Mesendoderm (in vitro differentiated cells): ENCODE measurements at regions not wholly inside any gene's neighbourhood (a gene's known extent, or its start where the extent isn't known, plus 50 kb on each side); places are given as distances from the start of the nearest gene placed in this dataset.
"Not testable (repeated sequence)": the region's sequence is repeated elsewhere in the genome, so short reads cannot be mapped to it uniquely, and the experiment has no call there.

Source experiments
- DNase-seq: peaks from one replicate; pipeline ENCODE4 v3.0.0; 2013
- H2AK5ac ChIP-seq: 2 replicates; pipeline ENCODE4 v1.6.1; 2013; ENCODE audit warnings: low read length, inconsistent platforms
- H2BK120ac ChIP-seq: 2 replicates; pipeline ENCODE4 v1.6.1; 2013; ENCODE audit warnings: low read depth, mild to moderate bottlenecking, low read length, moderate library complexity, mixed read lengths
- H2BK15ac ChIP-seq: replicated peaks from 2 replicates; pipeline ENCODE4 v1.6.1; 2013; ENCODE audit warnings: low read depth, mild to moderate bottlenecking, moderate library complexity
- H2BK5ac ChIP-seq: 2 replicates; pipeline ENCODE4 v1.6.1; 2013; ENCODE audit warnings: low read length, inconsistent platforms
- H3K18ac ChIP-seq: 2 replicates; pipeline ENCODE4 v1.6.1; 2013; ENCODE audit warnings: mild to moderate bottlenecking, low read length, mixed read lengths
- H3K23ac ChIP-seq: one replicate; pipeline ENCODE4 v1.6.1; 2013; ENCODE audit warnings: low read length
- H3K27ac ChIP-seq: 2 replicates; pipeline ENCODE4 v1.5.1; 2013; ENCODE audit warnings: low read depth, mild to moderate bottlenecking, inconsistent platforms, low read length, moderate library complexity
- H3K27me3 ChIP-seq: 2 replicates; pipeline ENCODE4 v1.6.1; 2013; ENCODE audit warnings: low read length, control low read depth, mild to moderate bottlenecking, inconsistent platforms; ENCODE audit not compliant: insufficient read depth, poor library complexity
- H3K36me3 ChIP-seq: 2 replicates; pipeline ENCODE4 v1.6.1; 2013; ENCODE audit warnings: low read length, inconsistent platforms; ENCODE audit not compliant: control insufficient read depth, insufficient read depth
- H3K4ac ChIP-seq: one replicate; pipeline ENCODE4 v1.6.1; 2013; ENCODE audit warnings: low read depth, mild to moderate bottlenecking, low read length, moderate library complexity
- H3K4me1 ChIP-seq: 2 replicates; pipeline ENCODE4 v1.6.1; 2013; ENCODE audit warnings: low read depth, low read length, inconsistent platforms; ENCODE audit not compliant: control insufficient read depth
- H3K4me2 ChIP-seq: 2 replicates; pipeline ENCODE4 v1.6.1; 2013; ENCODE audit warnings: low read length
- H3K4me3 ChIP-seq: 2 replicates; pipeline ENCODE4 v1.5.1; 2013; ENCODE audit warnings: mild to moderate bottlenecking, low read length
- H3K56ac ChIP-seq: one replicate; pipeline ENCODE4 v1.6.1; 2013; ENCODE audit warnings: low read length
- H3K79me1 ChIP-seq: 2 replicates; pipeline ENCODE4 v1.6.1; 2013; ENCODE audit warnings: low read length, inconsistent platforms
- H3K79me2 ChIP-seq: 2 replicates; pipeline ENCODE4 v1.6.1; 2013; ENCODE audit warnings: mild to moderate bottlenecking, low read length; ENCODE audit not compliant: control insufficient read depth, insufficient read depth
- H3K9ac ChIP-seq: 2 replicates; pipeline ENCODE4 v1.6.1; 2013; ENCODE audit warnings: low read length, inconsistent platforms
- H4K5ac ChIP-seq: one replicate; pipeline ENCODE4 v1.6.1; 2013; ENCODE audit warnings: low read length
- H4K8ac ChIP-seq: one replicate; pipeline ENCODE4 v1.6.1; 2013; ENCODE audit warnings: low read depth, mild to moderate bottlenecking, control low read depth, low read length, moderate library complexity
- WGBS: extraction: QIAGEN DNeasy Blood & Tissue Kit; methylation state at CpG from one replicate; pipeline ENCODE4 v1.1.7; 2013; ENCODE audit warnings: low lambda C conversion rate, missing lambda C conversion rate; ENCODE audit not compliant: insufficient coverage; ENCODE audit errors: extremely low coverage; 5-methylcytosine and 5-hydroxymethylcytosine counted together

- H4K5ac ChIP-seq, result no peak overlapping the region
- 100% methylated on average over 1 of the region's 2 CpGs for WGBS
- H3K36me3 ChIP-seq, result no peaks in the 10 kb centered on the region
- H2BK15ac ChIP-seq, result no peak overlapping the region
- H3K4me2 ChIP-seq, result no peak overlapping the region
- no peaks in the 10 kb centered on the region for H3K27me3 ChIP-seq
- H3K56ac ChIP-seq, result no peak overlapping the region
- H3K9ac ChIP-seq, result no peak overlapping the region
- no peaks in the 10 kb centered on the region for H3K79me2 ChIP-seq
- H3K27ac ChIP-seq, result no peak overlapping the region
- no peak overlapping the region for H3K23ac ChIP-seq
- H2AK5ac ChIP-seq, result no peak overlapping the region
- H4K8ac ChIP-seq, result no peak overlapping the region
- no peak overlapping the region for H2BK120ac ChIP-seq
- no peak for DNase-seq
- H2BK5ac ChIP-seq, result no peak overlapping the region
- no peaks in the 10 kb centered on the region for H3K79me1 ChIP-seq
- no peak overlapping the region for H3K4ac ChIP-seq
- no peak overlapping the region for H3K18ac ChIP-seq
- no peak overlapping the region for H3K4me3 ChIP-seq
- no peaks in the 10 kb centered on the region for H3K4me1 ChIP-seq
These were observed 318.0 kb downstream of the PTPRU start for GRCh38 chr1:29554208-29554778.

- Histone ChIP-seq H3K23ac (no peak overlapping the region), H3K36me3 (no peaks in the 10 kb centered on the region), H3K27ac (no peak overlapping the region), H2BK15ac (no peak overlapping the region), H3K9ac (no peak overlapping the region), H3K4me3 (no peak overlapping the region), H3K4me1 (no peaks in the 10 kb centered on the region), H3K56ac (no peak overlapping the region), H3K4ac (no peak overlapping the region), H3K18ac (no peak overlapping the region), H2AK5ac (no peak overlapping the region), H2BK120ac (no peak overlapping the region), H4K8ac (no peak overlapping the region), H2BK5ac (no peak overlapping the region), H3K79me2 (no peaks in the 10 kb centered on the region), H3K79me1 (no peaks in the 10 kb centered on the region), H3K4me2 (no peak overlapping the region), H3K27me3 (no peaks in the 10 kb centered on the region), H4K5ac (no peak overlapping the region)
- no CpG with 5 or more reads among the region's 21 CpGs for WGBS
- no peak for DNase-seq
These were observed 315.0 kb downstream of the PTPRU start for GRCh38 chr1:29551123-29551936.

DNA sequence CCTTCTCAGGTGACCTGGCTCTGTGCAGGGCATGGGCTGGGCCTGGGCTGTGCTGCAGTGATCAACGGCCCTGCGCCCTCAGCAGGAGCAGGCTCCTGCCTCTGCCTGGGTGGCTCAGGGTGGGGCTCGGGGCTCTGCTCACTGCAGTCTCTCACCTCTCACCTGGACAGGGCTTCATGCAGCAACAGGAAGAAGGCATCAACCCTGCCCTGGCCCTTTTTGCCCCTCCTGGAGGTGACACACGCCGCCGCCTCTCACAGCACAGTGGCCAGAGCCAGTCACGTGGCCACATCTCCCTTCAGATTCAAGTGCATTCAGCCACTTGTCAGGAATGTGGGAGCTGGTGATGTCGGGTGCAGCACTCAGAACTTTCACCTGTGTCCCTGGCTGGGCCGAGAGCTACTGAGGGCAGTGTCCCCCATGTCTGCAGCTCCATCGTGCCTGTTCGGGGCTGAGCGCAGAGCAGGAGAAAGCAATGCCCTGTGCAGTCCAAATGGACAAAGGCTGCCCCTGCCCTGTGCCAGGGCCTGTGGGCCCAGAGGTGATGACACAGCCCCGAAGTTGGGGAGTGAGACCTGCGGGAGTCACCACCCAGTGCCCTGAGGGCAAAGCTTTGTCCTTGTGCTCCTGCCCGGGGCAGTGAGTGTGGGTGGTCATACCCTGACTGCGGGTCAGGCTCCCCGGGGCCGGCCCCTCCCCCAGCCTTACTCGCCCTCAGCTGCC, 314.0 kb downstream of the PTPRU start:
- H2BK15ac ChIP-seq, result no peak overlapping the region
- H3K4me3 ChIP-seq, result no peak overlapping the region
- no peak overlapping the region for H3K23ac ChIP-seq
- H3K27ac ChIP-seq, result no peak overlapping the region
- H3K79me2 ChIP-seq, result no peaks in the 10 kb centered on the region
- H4K5ac ChIP-seq, result no peak overlapping the region
- H3K9ac ChIP-seq, result no peak overlapping the region
- no peaks in the 10 kb centered on the region for H3K27me3 ChIP-seq
- H3K18ac ChIP-seq, result no peak overlapping the region
- no peaks in the 10 kb centered on the region for H3K36me3 ChIP-seq
- H2BK5ac ChIP-seq, result no peak overlapping the region
- H2AK5ac ChIP-seq, result no peak overlapping the region
- H3K4me2 ChIP-seq, result no peak overlapping the region
- H4K8ac ChIP-seq, result no peak overlapping the region
- no peak overlapping the region for H3K4ac ChIP-seq
- no peaks in the 10 kb centered on the region for H3K79me1 ChIP-seq
- WGBS, result no CpG with 5 or more reads among the region's 19 CpGs
- no peak overlapping the region for H2BK120ac ChIP-seq
- H3K56ac ChIP-seq, result no peak overlapping the region
- DNase-seq, result peak; percentile 15
- H3K4me1 ChIP-seq, result no peaks in the 10 kb centered on the region

GRCh38 chr1:29549728-29550118, 313.4 kb downstream of the PTPRU start:
- not testable (repeated sequence) for H3K18ac ChIP-seq, H3K4me2 ChIP-seq, H2BK5ac ChIP-seq, H4K5ac ChIP-seq, H3K79me2 ChIP-seq, H3K4ac ChIP-seq, H2BK120ac ChIP-seq, H3K23ac ChIP-seq, H4K8ac ChIP-seq, H3K36me3 ChIP-seq, H3K27me3 ChIP-seq, H3K27ac ChIP-seq, H3K56ac ChIP-seq, H2AK5ac ChIP-seq, H2BK15ac ChIP-seq, H3K79me1 ChIP-seq, H3K4me1 ChIP-seq, H3K9ac ChIP-seq, H3K4me3 ChIP-seq, DNase-seq
- WGBS, result no CpG with 5 or more reads among the region's 7 CpGs

GRCh38 chr1:29549001-29549400, 312.7 kb downstream of the PTPRU start:
- Histone ChIP-seq H3K36me3 (no peaks in the 10 kb centered on the region), H4K5ac (no peak overlapping the region)
- no CpG with 5 or more reads among the region's 6 CpGs for WGBS

More at GRCh38 chr1:29549001-29549400, 312.7 kb downstream of the PTPRU start:
- no peaks in the 10 kb centered on the region for H3K79me1 ChIP-seq
- H3K9ac ChIP-seq, result no peak overlapping the region
- no peak overlapping the region for H4K8ac ChIP-seq
- H3K4ac ChIP-seq, result no peak overlapping the region
- no peak overlapping the region for H3K56ac ChIP-seq
- H3K4me3 ChIP-seq, result no peak overlapping the region
- no peaks in the 10 kb centered on the region for H3K79me2 ChIP-seq
- no peak overlapping the region for H3K27ac ChIP-seq
- H3K23ac ChIP-seq, result no peak overlapping the region
- H3K18ac ChIP-seq, result no peak overlapping the region
- H2BK15ac ChIP-seq, result no peak overlapping the region
- no peak overlapping the region for H2AK5ac ChIP-seq
- H3K4me1 ChIP-seq, result no peaks in the 10 kb centered on the region
- H3K27me3 ChIP-seq, result no peaks in the 10 kb centered on the region
- no peak overlapping the region for H3K4me2 ChIP-seq
- no peak overlapping the region for H2BK5ac ChIP-seq
- DNase-seq, result no peak
- H2BK120ac ChIP-seq, result no peak overlapping the region
